ENCODE measurements at regions not wholly inside any gene's neighbourhood (a gene's known extent, or its start where the extent isn't known, plus 50 kb on each side); places are given as distances from the start of the nearest gene placed in this dataset.

- Histone ChIP-seq H4K20me1 (ENCODE audit: low read depth) (no peaks in the 10 kb centered on the region), H3K4me3 (no peak overlapping the region), H3K27me3 (no peaks in the 10 kb centered on the region), H3K4me1 (no peaks in the 10 kb centered on the region), H3K27ac (no peak overlapping the region), H3K4me2 (no peak overlapping the region), H3K79me2 (ENCODE audit: low read depth) (no peaks in the 10 kb centered on the region), H3K36me3 (no peaks in the 10 kb centered on the region), H3K9ac (no peak overlapping the region), H3F3A (ENCODE audit: low read depth) (no peaks in the 10 kb centered on the region), H3K9me3 (ENCODE audit: low read depth) (no peaks in the 10 kb centered on the region), H2AFZ (replicated peaks) (no peak overlapping the region)
- Mint-ChIP-seq H3K27ac (no peak overlapping the region), H3K36me3 (no peaks in the 10 kb centered on the region), H3K27me3 (ENCODE audit: insufficient read depth, low read depth) (no peaks in the 10 kb centered on the region), H3K4me3 (no peak overlapping the region), H3K9me3 (no peaks in the 10 kb centered on the region), H3K4me1 (no peaks in the 10 kb centered on the region)
- no peak for DNase-seq (ENCODE audit: low spot score)
- TF ChIP-seq EZH2 (IDR thresholded peaks at IDR 0.05) (no peak), EZH2phosphoT487 (IDR thresholded peaks at IDR 0.05) (no peak), CTCF (IDR thresholded peaks at IDR 0.05) (no peak)
Observed at GRCh38 chr2:17136877-17137276, 381.4 kb downstream of the RAD51AP2 start.

DNA sequence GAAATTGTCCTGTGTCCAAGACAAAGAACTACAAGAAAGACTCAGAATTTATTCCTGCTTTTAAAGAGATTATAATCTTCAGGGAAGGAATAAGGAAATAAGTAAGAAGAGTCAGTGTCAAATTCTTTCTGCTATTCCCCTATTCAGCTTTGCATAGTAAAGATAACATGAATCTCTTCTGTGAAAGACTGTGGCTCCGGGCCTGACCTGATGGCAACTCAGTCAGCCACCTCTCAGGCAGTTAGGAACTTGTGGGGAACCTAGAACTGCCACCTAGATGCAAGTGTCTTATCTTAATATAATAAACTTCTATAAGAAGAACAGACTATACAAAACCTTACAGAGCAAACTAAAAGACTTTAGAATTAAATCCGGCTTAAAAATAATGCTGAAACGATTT, 382.0 kb downstream of the RAD51AP2 start:
- no peak overlapping the region for H3K4me2 ChIP-seq
- H3K27ac ChIP-seq: no peak overlapping the region
- Mint-ChIP-seq H3K27ac (no peak overlapping the region), H3K36me3 (no peaks in the 10 kb centered on the region), H3K4me1 (no peaks in the 10 kb centered on the region), H3K9me3 (no peaks in the 10 kb centered on the region), H3K4me3 (no peak overlapping the region), H3K27me3 (ENCODE audit: insufficient read depth, low read depth) (no peaks in the 10 kb centered on the region)
- H2AFZ ChIP-seq (replicated peaks): no peak overlapping the region
- H3K9ac ChIP-seq: no peak overlapping the region
- H3K27me3 ChIP-seq: no peaks in the 10 kb centered on the region
- no peaks in the 10 kb centered on the region for H3K79me2 ChIP-seq (ENCODE audit: low read depth)
- TF ChIP-seq EZH2phosphoT487 (IDR thresholded peaks at IDR 0.05) (no peak), CTCF (IDR thresholded peaks at IDR 0.05) (no peak), EZH2 (IDR thresholded peaks at IDR 0.05) (no peak)
- H3F3A ChIP-seq (ENCODE audit: low read depth): no peaks in the 10 kb centered on the region
- H3K9me3 ChIP-seq (ENCODE audit: low read depth): no peaks in the 10 kb centered on the region
- H3K4me3 ChIP-seq: no peak overlapping the region
- no peak for DNase-seq (ENCODE audit: low spot score)
- no peaks in the 10 kb centered on the region for H4K20me1 ChIP-seq (ENCODE audit: low read depth)
- no peaks in the 10 kb centered on the region for H3K4me1 ChIP-seq
- H3K36me3 ChIP-seq: no peaks in the 10 kb centered on the region

DNA sequence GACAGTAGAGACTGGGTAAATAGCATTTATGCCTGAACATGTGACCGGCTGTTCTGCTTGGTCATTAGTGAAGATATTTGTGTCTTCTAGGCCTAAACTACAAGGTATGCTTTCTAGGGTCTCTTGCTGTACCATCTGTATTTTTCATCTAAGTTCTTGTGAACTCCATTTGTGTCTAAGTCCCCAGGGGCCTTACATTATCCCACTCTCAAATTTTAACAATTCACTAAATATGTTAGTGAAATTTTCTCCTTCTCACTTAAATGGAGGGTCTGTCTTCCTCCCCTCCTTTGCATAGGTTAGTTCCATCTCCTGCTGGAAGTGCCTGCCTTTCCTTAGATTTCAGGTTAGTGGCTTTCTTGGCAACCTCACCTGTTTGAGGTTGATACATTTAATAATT, 382.6 kb downstream of the RAD51AP2 start:
- no peaks in the 10 kb centered on the region for H3K27me3 ChIP-seq
- no peak for DNase-seq (ENCODE audit: low spot score)
- H3K79me2 ChIP-seq (ENCODE audit: low read depth): no peaks in the 10 kb centered on the region
- H3K4me1 Mint-ChIP-seq: no peaks in the 10 kb centered on the region
- no peaks in the 10 kb centered on the region for H3F3A ChIP-seq (ENCODE audit: low read depth)
- H3K27ac ChIP-seq: no peak overlapping the region
- no peaks in the 10 kb centered on the region for H3K4me1 ChIP-seq
- H3K9me3 Mint-ChIP-seq: no peaks in the 10 kb centered on the region
- no peak overlapping the region for H3K9ac ChIP-seq
- no peak for TF ChIP-seq EZH2phosphoT487 (IDR thresholded peaks at IDR 0.05)
- TF ChIP-seq EZH2 (IDR thresholded peaks at IDR 0.05): no peak
- TF ChIP-seq CTCF (IDR thresholded peaks at IDR 0.05): no peak
- no peaks in the 10 kb centered on the region for H4K20me1 ChIP-seq (ENCODE audit: low read depth)
- H2AFZ ChIP-seq (replicated peaks): no peak overlapping the region
- H3K36me3 ChIP-seq: no peaks in the 10 kb centered on the region
- H3K4me2 ChIP-seq: no peak overlapping the region
- no peak overlapping the region for H3K4me3 ChIP-seq
- H3K4me3 Mint-ChIP-seq: no peak overlapping the region
- H3K9me3 ChIP-seq (ENCODE audit: low read depth): no peaks in the 10 kb centered on the region
- H3K27me3 Mint-ChIP-seq (ENCODE audit: insufficient read depth, low read depth): no peaks in the 10 kb centered on the region
- H3K27ac Mint-ChIP-seq: no peak overlapping the region
- no peaks in the 10 kb centered on the region for H3K36me3 Mint-ChIP-seq

Measured in neural progenitor cell (in vitro differentiated cells).